H1 (cell line): ENCODE measurements at regions not wholly inside any gene's neighbourhood (a gene's known extent, or its start where the extent isn't known, plus 50 kb on each side); places are given as distances from the start of the nearest gene placed in this dataset.

Experiments used
- CTCF ChIA-PET: fragments of 300-600 bp; sonication (Branson Sonifier 250); formaldehyde crosslinking; loops from one replicate; lab custom pipeline; 2021; ENCODE audit not compliant: partially characterized antibody; lab: Charles Lee
- POLR2A ChIA-PET: fragments of 300-600 bp; sonication (Branson Sonifier 250); formaldehyde crosslinking; loops from one replicate; lab custom pipeline; 2021; ENCODE audit warnings: inconsistent platforms; ENCODE audit not compliant: partially characterized antibody; lab: Charles Lee
- DNase-seq, 2 experiments: peaks; one replicate each; pipeline versions ENCODE4 v3.0.0 to v3.0.0-alpha.2; 2010 to 2022; ENCODE audit warnings: low spot score in 2 of 2, low read depth in 1 of 2, mixed read lengths in 1 of 2
- FAIRE-seq: peaks from 2 replicates; lab custom pipeline; 2011; peaks lifted over from hg19 to GRCh38; lab: Jason Lieb, UNC
- H2AFZ ChIP-seq: 2 replicates; pipeline ENCODE4 v1.8.1; 2012; ENCODE audit warnings: low read length, inconsistent platforms
- H2AK5ac ChIP-seq: 2 replicates; pipeline ENCODE4 v1.6.1; 2013; ENCODE audit warnings: low read depth, low read length
- H2BK120ac ChIP-seq: replicated peaks from 2 replicates; pipeline ENCODE3; 2013; ENCODE audit warnings: low read depth, low read length, inconsistent platforms
- H2BK12ac ChIP-seq: 2 replicates; pipeline ENCODE4 v1.6.1; 2013; ENCODE audit warnings: low read depth, low read length
- H2BK15ac ChIP-seq: 2 replicates; pipeline ENCODE4 v1.6.1; 2013; ENCODE audit warnings: low read length
- H2BK20ac ChIP-seq: 2 replicates; pipeline ENCODE4 v1.6.1; 2013; ENCODE audit warnings: low read length
- H2BK5ac ChIP-seq: 2 replicates; pipeline ENCODE4 v1.6.1; 2013; ENCODE audit warnings: low read depth, low read length
- H3K14ac ChIP-seq: 2 replicates; pipeline ENCODE4 v1.6.1; 2013; ENCODE audit warnings: inconsistent platforms; ENCODE audit not compliant: insufficient read length
- H3K18ac ChIP-seq: 2 replicates; pipeline ENCODE4 v1.6.1; 2013; ENCODE audit warnings: low read length; ENCODE audit errors: extremely low read depth
- H3K23ac ChIP-seq: 2 replicates; pipeline ENCODE4 v1.6.1; 2013; ENCODE audit warnings: inconsistent platforms; ENCODE audit not compliant: insufficient read length
- H3K23me2 ChIP-seq: 2 replicates; pipeline ENCODE4 v1.6.1; 2013; ENCODE audit warnings: low read depth, low read length
- H3K27ac ChIP-seq: 2 replicates; pipeline ENCODE4 v1.6.1; 2011; ENCODE audit warnings: low read depth, low read length, inconsistent platforms
- H3K27me3 ChIP-seq, 4 experiments: replicated peaks in 1 of 4; 1 replicate in 1 of 4; 2 replicates in 3 of 4; pipeline versions ENCODE4 v1.6.1 to v1.8.1; 2011 to 2013; ENCODE audit warnings: low read length in 3 of 4, mild to moderate bottlenecking in 3 of 4, inconsistent platforms in 2 of 4, mixed read lengths in 2 of 4, moderate library complexity in 1 of 4; ENCODE audit not compliant: control insufficient read depth in 3 of 4, insufficient read depth in 3 of 4; ENCODE audit errors: extremely low read depth in 1 of 4
- H3K36me3 ChIP-seq, 4 experiments: 2 replicates each; pipeline versions ENCODE4 v1.6.1 to v1.8.1; 2011 to 2013; ENCODE audit warnings: mild to moderate bottlenecking in 4 of 4, low read length in 3 of 4, moderate library complexity in 2 of 4, control low read depth in 1 of 4, inconsistent platforms in 1 of 4; ENCODE audit not compliant: insufficient read depth in 4 of 4, control insufficient read depth in 2 of 4
- H3K4ac ChIP-seq: replicated peaks from 2 replicates; pipeline ENCODE3; 2013; ENCODE audit warnings: low read length, low read depth, mixed read lengths, inconsistent platforms; ENCODE audit not compliant: insufficient read length
- H3K4me1 ChIP-seq, 4 experiments: replicated peaks in 1 of 4; 1 replicate in 1 of 4; 2 replicates in 3 of 4; pipeline versions ENCODE4 v1.6.1 to v1.8.1; 2011 to 2013; ENCODE audit warnings: low read length in 3 of 4, inconsistent platforms in 2 of 4, mixed read lengths in 1 of 4; ENCODE audit not compliant: insufficient read depth in 4 of 4, control insufficient read depth in 3 of 4
- H3K4me2 ChIP-seq, 2 experiments: 2 replicates each; pipeline versions ENCODE4 v1.6.1 to v1.8.1; 2011 to 2013; ENCODE audit warnings: low read depth in 2 of 2, low read length in 2 of 2, control low read depth in 1 of 2, inconsistent platforms in 1 of 2, mild to moderate bottlenecking in 1 of 2; ENCODE audit not compliant: insufficient read depth in 1 of 2
- H3K4me3 ChIP-seq, 4 experiments: fragments of 200-600, 300-600 bp in 1 of 4; sonication (generic), shearing (Covaris generic), sonication (Bioruptor Twin) in 1 of 4; 2 replicates each; pipeline versions ENCODE4 v1.5.1 to v1.8.1; 2011 to 2016; ENCODE audit warnings: low read length in 4 of 4, low read depth in 3 of 4, control low read depth in 2 of 4, inconsistent platforms in 2 of 4, mild to moderate bottlenecking in 2 of 4, mixed read lengths in 1 of 4, moderate library complexity in 1 of 4; ENCODE audit not compliant: insufficient read depth in 2 of 4; ENCODE audit errors: extremely low read depth in 1 of 4
- H3K56ac ChIP-seq: replicated peaks from 2 replicates; pipeline ENCODE3; 2013; ENCODE audit warnings: low read depth, mild to moderate bottlenecking, mixed read lengths, low read length, inconsistent platforms; ENCODE audit not compliant: insufficient read length
- H3K79me1 ChIP-seq: 2 replicates; pipeline ENCODE4 v1.6.1; 2013; ENCODE audit warnings: low read depth, low read length, control low read depth
- H3K79me2 ChIP-seq, 2 experiments: 2 replicates each; pipeline versions ENCODE4 v1.6.1 to v1.8.1; 2012 to 2013; ENCODE audit warnings: low read length in 2 of 2, mild to moderate bottlenecking in 2 of 2, inconsistent platforms in 1 of 2; ENCODE audit not compliant: insufficient read depth in 2 of 2, control insufficient read depth in 1 of 2
- H3K9ac ChIP-seq, 4 experiments: replicated peaks in 1 of 4; 1 replicate in 1 of 4; 2 replicates in 3 of 4; pipeline versions ENCODE4 v1.6.1 to v1.8.1; 2011 to 2013; ENCODE audit warnings: low read depth in 3 of 4, low read length in 3 of 4, control low read depth in 2 of 4, mild to moderate bottlenecking in 2 of 4, moderate library complexity in 2 of 4, inconsistent platforms in 1 of 4; ENCODE audit errors: extremely low read depth in 1 of 4
- H3K9me3 ChIP-seq, 2 experiments: 2 replicates each; pipeline versions ENCODE4 v1.6.1 to v1.8.1; 2012 to 2013; ENCODE audit warnings: mild to moderate bottlenecking in 2 of 2, moderate library complexity in 2 of 2, control low read depth in 1 of 2, inconsistent platforms in 1 of 2, low read depth in 1 of 2, low read length in 1 of 2, mixed read lengths in 1 of 2; ENCODE audit not compliant: insufficient read depth in 2 of 2
- H4K20me1 ChIP-seq, 2 experiments: replicated peaks in 1 of 2; 2 replicates each; pipeline versions ENCODE3 to v1.8.1; 2011 to 2013; ENCODE audit warnings: inconsistent platforms in 2 of 2, low read length in 2 of 2, mild to moderate bottlenecking in 1 of 2; ENCODE audit not compliant: insufficient read depth in 2 of 2, control insufficient read depth in 1 of 2
- H4K5ac ChIP-seq: 2 replicates; pipeline ENCODE4 v1.6.1; 2013; ENCODE audit warnings: low read length, low read depth, mixed read lengths, inconsistent platforms; ENCODE audit not compliant: insufficient read length
- H4K8ac ChIP-seq: 2 replicates; pipeline ENCODE4 v1.8.0; 2013; ENCODE audit warnings: mild to moderate bottlenecking, moderate library complexity, low read length, inconsistent platforms; ENCODE audit not compliant: insufficient read depth; ENCODE audit errors: extremely low read depth
- H4K91ac ChIP-seq: replicated peaks from 2 replicates; pipeline ENCODE3; 2013; ENCODE audit warnings: low read length, mixed read lengths, inconsistent platforms; ENCODE audit not compliant: insufficient read length
- CBX5 ChIP-seq: fragments of 300-800, 300-1000 bp; sonication (generic); IDR thresholded peaks from 2 replicates; pipeline ENCODE4 v1.7.1; 2016; ENCODE audit warnings: antibody characterized with exemption, low read length, low read depth
- CBX8 ChIP-seq: fragments of 300-800, 300-1000 bp; sonication (generic); IDR thresholded peaks from 2 replicates; pipeline ENCODE4 v1.7.1; 2016; ENCODE audit warnings: low read depth, low read length, borderline replicate concordance
- CHD2 ChIP-seq: IDR thresholded peaks from 2 replicates; pipeline ENCODE4 v1.6.1; 2012; ENCODE audit warnings: low read length, improper control_type of control experiment
- CTBP2 ChIP-seq: IDR thresholded peaks from 2 replicates; pipeline ENCODE4 v1.7.0; 2011; ENCODE audit warnings: borderline replicate concordance, mild to moderate bottlenecking, moderate library complexity, mixed read lengths, low read length; ENCODE audit not compliant: insufficient read depth, insufficient read length
- GABPA ChIP-seq: IDR thresholded peaks from 2 replicates; pipeline ENCODE4 v1.6.1; 2011; ENCODE audit warnings: mild to moderate bottlenecking, low read length, moderate library complexity, borderline replicate concordance; ENCODE audit not compliant: insufficient read depth
- GTF2F1 ChIP-seq: IDR thresholded peaks from 2 replicates; pipeline ENCODE4 v1.6.1; 2012; ENCODE audit warnings: low read depth, low read length, improper control_type of control experiment, borderline replicate concordance
- HDAC2 ChIP-seq, 2 experiments: fragments of 300-600 bp in 1 of 2; sonication (generic) in 1 of 2; IDR thresholded peaks; 2 replicates each; pipeline ENCODE4 v1.6.1; 2011 to 2012; ENCODE audit warnings: low read depth in 2 of 2, low read length in 2 of 2, mild to moderate bottlenecking in 2 of 2, moderate library complexity in 2 of 2, borderline replicate concordance in 1 of 2, inconsistent platforms in 1 of 2
- RFX5 ChIP-seq: IDR thresholded peaks from 2 replicates; pipeline ENCODE4 v1.6.1; 2011; ENCODE audit warnings: low read depth, low read length, improper control_type of control experiment, borderline replicate concordance
- SIN3A ChIP-seq, 2 experiments: IDR thresholded peaks in 1 of 2; conservative IDR thresholded peaks in 1 of 2; 2 replicates each; pipeline ENCODE4 v1.6.1; 2011 to 2012; ENCODE audit warnings: low read length in 2 of 2, improper control_type of control experiment in 1 of 2, low read depth in 1 of 2, mild to moderate bottlenecking in 1 of 2
- TAF1 ChIP-seq: IDR thresholded peaks from 2 replicates; pipeline ENCODE4 v1.6.1; 2011; ENCODE audit warnings: mild to moderate bottlenecking, low read depth, low read length
- TAF7 ChIP-seq: optimal IDR thresholded peaks from 2 replicates; pipeline ENCODE3; 2011; ENCODE audit warnings: low read depth, mild to moderate bottlenecking, inconsistent platforms, low read length, moderate library complexity, borderline replicate concordance
- WGBS, 2 experiments: shearing (Covaris generic) in 1 of 2; methylation state at CpG; one replicate each; pipeline versions ENCODE4 v1.1.6 to v1.1.7; 2013 to 2015; ENCODE audit warnings: low lambda C conversion rate in 2 of 2, mixed read lengths in 2 of 2, inconsistent platforms in 1 of 2, low coverage in 1 of 2, missing lambda C conversion rate in 1 of 2; ENCODE audit not compliant: insufficient replicate concordance in 2 of 2, insufficient coverage in 1 of 2, insufficient read length in 1 of 2; ENCODE audit errors: extremely low coverage in 1 of 2, missing lambda C conversion rate in 1 of 2; 5-methylcytosine and 5-hydroxymethylcytosine counted together
- TF ChIP-seq, protein P1 (sequence below): IDR thresholded peaks from 2 replicates; pipeline ENCODE4 v1.6.1; 2011; ENCODE audit warnings: low read length, improper control_type of control experiment
- TF ChIP-seq, protein P2 (sequence below): IDR thresholded peaks from 2 replicates; pipeline ENCODE4 v1.6.1; 2012; ENCODE audit warnings: inconsistent platforms

- DNase-seq (no peak), FAIRE-seq (no peak)
- H3K79me1 ChIP-seq, result no peaks in the 10 kb centered on the region
- H3K36me3 ChIP-seq, result no peaks in the 10 kb centered on the region
- POLR2A ChIA-PET, result no interaction called here
- no peak overlapping the region for H2BK15ac ChIP-seq
- no peak overlapping the region for H3K4ac ChIP-seq
- H3K4me2 ChIP-seq, result no peak overlapping the region
- H2BK120ac ChIP-seq, result no peak overlapping the region
- no peak overlapping the region for H3K14ac ChIP-seq
- H3K27ac ChIP-seq, result no peak overlapping the region
- H3K23ac ChIP-seq, result no peak overlapping the region
- no peaks in the 10 kb centered on the region for H3K27me3 ChIP-seq
- H3K23me2 ChIP-seq, result no peaks in the 10 kb centered on the region
- CTCF ChIA-PET, result no interaction called here
- no peak overlapping the region for H4K5ac ChIP-seq
- no peak overlapping the region for H2BK12ac ChIP-seq
- no peak overlapping the region for H2AK5ac ChIP-seq
- H4K8ac ChIP-seq, result no peak overlapping the region
- H3K9ac ChIP-seq, result no peak overlapping the region
- H3K4me3 ChIP-seq, result no peak overlapping the region
- H4K91ac ChIP-seq, result no peak overlapping the region
- WGBS, 2 experiments, result 92% methylated on average over 2 of the region's 2 CpGs; no CpG with 5 or more reads in 1 of the 2 experiments
- H2AFZ ChIP-seq, result no peak overlapping the region
- H3K79me2 ChIP-seq, result no peaks in the 10 kb centered on the region
- no peak overlapping the region for H3K18ac ChIP-seq
- H2BK20ac ChIP-seq, result no peak overlapping the region
- H2BK5ac ChIP-seq, result no peak overlapping the region
- H3K56ac ChIP-seq, result no peak overlapping the region
- H3K9me3 ChIP-seq, result no peaks in the 10 kb centered on the region
- no peaks in the 10 kb centered on the region for H3K4me1 ChIP-seq
- H4K20me1 ChIP-seq, result no peaks in the 10 kb centered on the region
- TF ChIP-seq, protein P1, sequence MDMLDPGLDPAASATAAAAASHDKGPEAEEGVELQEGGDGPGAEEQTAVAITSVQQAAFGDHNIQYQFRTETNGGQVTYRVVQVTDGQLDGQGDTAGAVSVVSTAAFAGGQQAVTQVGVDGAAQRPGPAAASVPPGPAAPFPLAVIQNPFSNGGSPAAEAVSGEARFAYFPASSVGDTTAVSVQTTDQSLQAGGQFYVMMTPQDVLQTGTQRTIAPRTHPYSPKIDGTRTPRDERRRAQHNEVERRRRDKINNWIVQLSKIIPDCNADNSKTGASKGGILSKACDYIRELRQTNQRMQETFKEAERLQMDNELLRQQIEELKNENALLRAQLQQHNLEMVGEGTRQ, result no peak
- TF ChIP-seq TAF7 (no peak), HDAC2 (IDR thresholded peaks at IDR 0.05; ENCODE audit: borderline replicate concordance in 1 of 2, low read depth in 2 of 2, low read length in 2 of 2) (no peak), RFX5 (no peak), CTBP2 (no peak), GABPA (no peak), CHD2 (no peak), CBX5 (no peak), SIN3A (conservative IDR thresholded peaks at IDR 0.05 in 1 of 2, IDR thresholded peaks at IDR 0.05 in 1 of 2; ENCODE audit: low read depth in 1 of 2, low read length in 2 of 2) (no peak), CBX8 (no peak), GTF2F1 (no peak), TAF1 (no peak)
- TF ChIP-seq, protein P2, sequence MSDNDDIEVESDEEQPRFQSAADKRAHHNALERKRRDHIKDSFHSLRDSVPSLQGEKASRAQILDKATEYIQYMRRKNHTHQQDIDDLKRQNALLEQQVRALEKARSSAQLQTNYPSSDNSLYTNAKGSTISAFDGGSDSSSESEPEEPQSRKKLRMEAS, result no peak
These were observed 520.2 kb downstream of the SPRY1 start for GRCh38 chr4:123916821-123917220.
